PFSK-1 (cell line): ENCODE measurements at regions not wholly inside any gene's neighbourhood (a gene's known extent, or its start where the extent isn't known, plus 50 kb on each side); places are given as distances from the start of the nearest gene placed in this dataset.

Experiments
- FOXP2 ChIP-seq: optimal IDR thresholded peaks from 2 replicates; pipeline ENCODE3; 2011; ENCODE audit warnings: borderline replicate concordance, control low read depth, inconsistent platforms; ENCODE audit not compliant: insufficient read depth; ENCODE audit errors: extremely low read length, extremely low read depth
- POLR2AphosphoS5 ChIP-seq: IDR thresholded peaks from 2 replicates; pipeline ENCODE4 v1.6.1; 2012; ENCODE audit warnings: low read depth, mild to moderate bottlenecking, control low read depth, low read length, moderate library complexity
- REST ChIP-seq, 2 experiments: IDR thresholded peaks; 2 replicates each; pipeline versions ENCODE4 v1.6.1 to v1.8.0; 2011 to 2012; ENCODE audit warnings: low read depth in 2 of 2, low read length in 2 of 2, control low read depth in 1 of 2, inconsistent platforms in 1 of 2, mild to moderate bottlenecking in 1 of 2, moderate library complexity in 1 of 2; ENCODE audit not compliant: insufficient read depth in 1 of 2
- SIN3A ChIP-seq: IDR thresholded peaks from 2 replicates; pipeline ENCODE4 v1.6.1; 2012; ENCODE audit warnings: mild to moderate bottlenecking, low read length, moderate library complexity, borderline replicate concordance; ENCODE audit not compliant: insufficient read depth
- TAF1 ChIP-seq: IDR thresholded peaks from 2 replicates; pipeline ENCODE4 v1.6.1; 2012; ENCODE audit warnings: low read length, control low read depth, borderline replicate concordance; ENCODE audit not compliant: insufficient read depth

GRCh38 chr5:133801431-133801830 lies 167.0 kb downstream of the C5orf15 start:
- TF ChIP-seq SIN3A (no peak), TAF1 (no peak), REST (IDR thresholded peaks at IDR 0.05; ENCODE audit: insufficient read depth in 1 of 2, low read depth in 2 of 2, low read length in 2 of 2) (no peak), FOXP2 (no peak), POLR2AphosphoS5 (no peak)

- no peak for TF ChIP-seq FOXP2
- no peak for TF ChIP-seq REST (IDR thresholded peaks at IDR 0.05; ENCODE audit: insufficient read depth in 1 of 2, low read depth in 2 of 2, low read length in 2 of 2)
- TF ChIP-seq TAF1: no peak
- TF ChIP-seq POLR2AphosphoS5: no peak
- TF ChIP-seq SIN3A: no peak
These were observed 168.7 kb downstream of the C5orf15 start for GRCh38 chr5:133799571-133800237.

- TF ChIP-seq REST (IDR thresholded peaks at IDR 0.05; ENCODE audit: insufficient read depth in 1 of 2, low read depth in 2 of 2, low read length in 2 of 2) (no peak), TAF1 (no peak), POLR2AphosphoS5 (no peak), SIN3A (no peak), FOXP2 (no peak)
These were observed 171.3 kb downstream of the C5orf15 start for GRCh38 chr5:133797167-133797566.

- TF ChIP-seq TAF1: no peak
- no peak for TF ChIP-seq SIN3A
- TF ChIP-seq FOXP2: no peak
- TF ChIP-seq POLR2AphosphoS5: no peak
- no peak for TF ChIP-seq REST (IDR thresholded peaks at IDR 0.05; ENCODE audit: insufficient read depth in 1 of 2, low read depth in 2 of 2, low read length in 2 of 2)
These were observed 172.2 kb downstream of the C5orf15 start for GRCh38 chr5:133796186-133796585.
